ENCODE measurements at regions not wholly inside any gene's neighbourhood (a gene's known extent, or its start where the extent isn't known, plus 50 kb on each side); places are given as distances from the start of the nearest gene placed in this dataset.
"Not testable (repeated sequence)": the region's sequence is repeated elsewhere in the genome, so short reads cannot be mapped to it uniquely, and the experiment has no call there.

- Mint-ChIP-seq H3K9me3 (ENCODE audit: low read depth) (peaks cover 21% of the 10 kb centered on the region), H3K4me1 (ENCODE audit: low read depth) (no peaks in the 10 kb centered on the region), H3K27ac (ENCODE audit: unreplicated experiment) (no peak overlapping the region), H3K4me3 (ENCODE audit: unreplicated experiment) (no peak overlapping the region), H3K27me3 (ENCODE audit: low read depth) (no peaks in the 10 kb centered on the region), H3K36me3 (ENCODE audit: low read depth) (peaks cover 12% of the 10 kb centered on the region)
- no peak for DNase-seq (ENCODE audit: low spot score)
- TF ChIP-seq, protein P1, sequence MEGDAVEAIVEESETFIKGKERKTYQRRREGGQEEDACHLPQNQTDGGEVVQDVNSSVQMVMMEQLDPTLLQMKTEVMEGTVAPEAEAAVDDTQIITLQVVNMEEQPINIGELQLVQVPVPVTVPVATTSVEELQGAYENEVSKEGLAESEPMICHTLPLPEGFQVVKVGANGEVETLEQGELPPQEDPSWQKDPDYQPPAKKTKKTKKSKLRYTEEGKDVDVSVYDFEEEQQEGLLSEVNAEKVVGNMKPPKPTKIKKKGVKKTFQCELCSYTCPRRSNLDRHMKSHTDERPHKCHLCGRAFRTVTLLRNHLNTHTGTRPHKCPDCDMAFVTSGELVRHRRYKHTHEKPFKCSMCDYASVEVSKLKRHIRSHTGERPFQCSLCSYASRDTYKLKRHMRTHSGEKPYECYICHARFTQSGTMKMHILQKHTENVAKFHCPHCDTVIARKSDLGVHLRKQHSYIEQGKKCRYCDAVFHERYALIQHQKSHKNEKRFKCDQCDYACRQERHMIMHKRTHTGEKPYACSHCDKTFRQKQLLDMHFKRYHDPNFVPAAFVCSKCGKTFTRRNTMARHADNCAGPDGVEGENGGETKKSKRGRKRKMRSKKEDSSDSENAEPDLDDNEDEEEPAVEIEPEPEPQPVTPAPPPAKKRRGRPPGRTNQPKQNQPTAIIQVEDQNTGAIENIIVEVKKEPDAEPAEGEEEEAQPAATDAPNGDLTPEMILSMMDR (IDR thresholded peaks at IDR 0.05) = no peak
Measured at GRCh38 chr1:173257805-173258204, 50.7 kb upstream of the TNFSF4 start.

- H3K9me3 Mint-ChIP-seq (ENCODE audit: low read depth) = peaks cover 21% of the 10 kb centered on the region
- no peak overlapping the region for H3K4me3 Mint-ChIP-seq (ENCODE audit: unreplicated experiment)
- no peak for DNase-seq (ENCODE audit: low spot score)
- H3K27ac Mint-ChIP-seq (ENCODE audit: unreplicated experiment) = no peak overlapping the region
- H3K4me1 Mint-ChIP-seq (ENCODE audit: low read depth) = no peaks in the 10 kb centered on the region
- H3K36me3 Mint-ChIP-seq (ENCODE audit: low read depth) = peaks cover 13% of the 10 kb centered on the region
- no peaks in the 10 kb centered on the region for H3K27me3 Mint-ChIP-seq (ENCODE audit: low read depth)
- TF ChIP-seq, protein P1 (IDR thresholded peaks at IDR 0.05) = no peak
Measured at GRCh38 chr1:173258479-173259264, 51.5 kb upstream of the TNFSF4 start.

GRCh38 chr1:173260329-173260728, 53.2 kb upstream of the TNFSF4 start:
- H3K27ac Mint-ChIP-seq (ENCODE audit: unreplicated experiment); H3K4me1 Mint-ChIP-seq (ENCODE audit: low read depth); H3K27me3 Mint-ChIP-seq (ENCODE audit: low read depth); DNase-seq (ENCODE audit: low spot score); H3K4me3 Mint-ChIP-seq (ENCODE audit: unreplicated experiment): not testable (repeated sequence)
- peaks cover 13% of the 10 kb centered on the region for H3K36me3 Mint-ChIP-seq (ENCODE audit: low read depth)
- H3K9me3 Mint-ChIP-seq (ENCODE audit: low read depth) = peaks cover 21% of the 10 kb centered on the region

DNA sequence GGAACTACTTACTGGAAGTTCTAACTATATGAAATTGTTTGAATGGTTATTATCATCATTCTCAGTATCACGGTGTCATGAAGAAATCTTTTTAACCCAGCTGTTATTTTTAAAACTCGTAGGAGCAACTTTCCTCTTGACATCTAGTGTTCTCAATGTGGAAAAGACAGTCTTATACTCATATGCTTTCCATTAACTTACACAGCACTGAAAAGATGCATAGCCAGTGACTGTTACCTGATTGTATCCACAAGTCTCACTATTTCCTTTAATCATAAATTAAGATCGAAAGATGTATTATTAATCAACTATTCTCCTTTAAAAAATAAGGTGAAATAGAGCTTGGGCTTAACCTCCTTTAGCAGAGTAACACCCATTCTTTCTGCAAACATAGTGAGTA, 59.7 kb upstream of the TNFSF4 start:
- Mint-ChIP-seq H3K27me3 (ENCODE audit: low read depth) (no peaks in the 10 kb centered on the region), H3K4me1 (ENCODE audit: low read depth) (peaks cover 9% of the 10 kb centered on the region), H3K4me3 (ENCODE audit: unreplicated experiment) (no peak overlapping the region), H3K9me3 (ENCODE audit: low read depth) (peaks cover 2% of the 10 kb centered on the region), H3K27ac (ENCODE audit: unreplicated experiment) (no peak overlapping the region), H3K36me3 (ENCODE audit: low read depth) (peaks cover 4% of the 10 kb centered on the region)
- TF ChIP-seq, protein P1 (IDR thresholded peaks at IDR 0.05) = no peak
- DNase-seq (ENCODE audit: low spot score) = no peak

DNA sequence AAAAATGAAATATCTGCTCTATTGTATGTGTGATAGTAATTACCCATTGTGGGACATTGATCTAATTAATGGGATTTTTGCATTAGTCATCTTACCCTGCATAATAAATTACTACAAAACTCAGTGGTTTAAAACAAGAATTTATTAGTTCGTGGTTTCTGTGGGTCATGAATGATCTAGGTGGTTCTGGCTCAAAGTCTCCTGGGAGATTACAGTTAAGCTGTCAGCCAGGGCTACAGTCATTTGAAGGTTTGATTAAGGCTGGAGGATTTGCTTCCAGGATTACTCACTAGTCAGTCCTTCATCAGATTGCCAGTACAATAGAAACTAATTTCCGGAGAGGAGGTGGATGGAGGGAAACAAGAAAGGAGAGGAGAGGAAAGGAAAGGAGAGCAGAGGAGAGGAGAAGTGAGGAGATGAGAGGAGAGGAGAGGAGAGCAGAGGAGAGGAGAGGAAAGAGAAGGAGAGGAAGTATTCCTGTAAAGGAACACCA, 60.4 kb upstream of the TNFSF4 start:
- H3K4me1 Mint-ChIP-seq (ENCODE audit: low read depth) = peaks cover 9% of the 10 kb centered on the region
- DNase-seq (ENCODE audit: low spot score) = no peak

More for the DNA sequence above, 60.4 kb upstream of the TNFSF4 start:
- Mint-ChIP-seq H3K4me3 (ENCODE audit: unreplicated experiment) (no peak overlapping the region), H3K9me3 (ENCODE audit: low read depth) (no peaks in the 10 kb centered on the region), H3K27me3 (ENCODE audit: low read depth) (no peaks in the 10 kb centered on the region), H3K27ac (ENCODE audit: unreplicated experiment) (no peak overlapping the region), H3K36me3 (ENCODE audit: low read depth) (peaks cover 4% of the 10 kb centered on the region)
- TF ChIP-seq, protein P1 (IDR thresholded peaks at IDR 0.05) = no peak
